ENCODE measurements at regions not wholly inside any gene's neighbourhood (a gene's known extent, or its start where the extent isn't known, plus 50 kb on each side); places are given as distances from the start of the nearest gene placed in this dataset.
"Not testable (repeated sequence)": the region's sequence is repeated elsewhere in the genome, so short reads cannot be mapped to it uniquely, and the experiment has no call there.

DNA sequence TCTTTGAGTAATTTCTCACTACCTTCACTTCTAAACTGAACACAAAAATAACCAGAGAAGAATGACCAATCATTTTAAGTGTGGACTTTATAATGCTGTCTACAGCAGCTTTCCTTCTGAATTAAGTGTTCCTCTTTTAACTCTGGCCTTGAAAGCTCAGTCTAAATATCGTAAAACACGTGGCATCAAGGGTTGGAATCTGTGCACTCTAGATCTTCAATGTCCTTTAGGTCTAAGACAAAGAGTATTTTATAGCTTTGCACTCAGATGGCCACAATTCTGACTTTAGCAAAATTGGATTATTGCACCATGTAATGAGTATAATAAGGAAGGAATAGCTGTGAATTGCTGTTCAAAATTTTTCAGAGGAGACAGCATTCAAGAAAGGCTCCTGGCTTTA lies 197.1 kb upstream of the UGT8 start:
- TF ChIP-seq, protein P1, sequence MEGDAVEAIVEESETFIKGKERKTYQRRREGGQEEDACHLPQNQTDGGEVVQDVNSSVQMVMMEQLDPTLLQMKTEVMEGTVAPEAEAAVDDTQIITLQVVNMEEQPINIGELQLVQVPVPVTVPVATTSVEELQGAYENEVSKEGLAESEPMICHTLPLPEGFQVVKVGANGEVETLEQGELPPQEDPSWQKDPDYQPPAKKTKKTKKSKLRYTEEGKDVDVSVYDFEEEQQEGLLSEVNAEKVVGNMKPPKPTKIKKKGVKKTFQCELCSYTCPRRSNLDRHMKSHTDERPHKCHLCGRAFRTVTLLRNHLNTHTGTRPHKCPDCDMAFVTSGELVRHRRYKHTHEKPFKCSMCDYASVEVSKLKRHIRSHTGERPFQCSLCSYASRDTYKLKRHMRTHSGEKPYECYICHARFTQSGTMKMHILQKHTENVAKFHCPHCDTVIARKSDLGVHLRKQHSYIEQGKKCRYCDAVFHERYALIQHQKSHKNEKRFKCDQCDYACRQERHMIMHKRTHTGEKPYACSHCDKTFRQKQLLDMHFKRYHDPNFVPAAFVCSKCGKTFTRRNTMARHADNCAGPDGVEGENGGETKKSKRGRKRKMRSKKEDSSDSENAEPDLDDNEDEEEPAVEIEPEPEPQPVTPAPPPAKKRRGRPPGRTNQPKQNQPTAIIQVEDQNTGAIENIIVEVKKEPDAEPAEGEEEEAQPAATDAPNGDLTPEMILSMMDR (IDR thresholded peaks at IDR 0.05; ENCODE audit: low read depth, low read length, missing control alignments), result no peak
- in situ Hi-C loops (cut with HindIII; ENCODE audit: low sequenced_read_pairs), result no loop called here
- DNase-seq (ENCODE audit: low read depth), result no peak

DNA sequence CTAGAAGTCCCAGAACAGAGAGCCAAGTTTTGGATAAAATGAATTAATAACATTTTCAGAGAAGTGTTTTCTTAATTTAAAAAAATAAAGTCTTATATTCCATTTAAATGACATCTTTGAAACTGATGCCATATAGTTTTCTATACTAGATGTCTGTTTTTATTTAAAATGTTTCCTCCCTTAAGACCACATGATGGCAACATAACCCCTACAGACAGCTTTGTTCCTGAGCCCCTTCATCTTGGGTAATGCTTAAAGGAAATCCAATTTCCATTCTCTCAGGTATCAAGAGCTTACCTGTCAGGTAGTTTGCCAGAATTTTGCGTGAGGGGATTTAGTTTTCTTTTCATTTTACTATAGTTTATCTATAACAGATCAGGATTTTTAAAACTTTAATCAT lies 181.4 kb upstream of the UGT8 start:
- TF ChIP-seq, protein P1 (IDR thresholded peaks at IDR 0.05; ENCODE audit: low read depth, low read length, missing control alignments), result peak; percentile 3
- in situ Hi-C loops (cut with HindIII; ENCODE audit: low sequenced_read_pairs), result no loop called here
- no peak overlapping the region for H3K4me3 ChIP-seq (ENCODE audit: low read depth, low read length)
- peak; percentile 12 for DNase-seq (ENCODE audit: low read depth)

More for the DNA sequence above, 197.1 kb upstream of the UGT8 start:
- H3K4me3 ChIP-seq (ENCODE audit: low read depth, low read length), result no peak overlapping the region

DNA sequence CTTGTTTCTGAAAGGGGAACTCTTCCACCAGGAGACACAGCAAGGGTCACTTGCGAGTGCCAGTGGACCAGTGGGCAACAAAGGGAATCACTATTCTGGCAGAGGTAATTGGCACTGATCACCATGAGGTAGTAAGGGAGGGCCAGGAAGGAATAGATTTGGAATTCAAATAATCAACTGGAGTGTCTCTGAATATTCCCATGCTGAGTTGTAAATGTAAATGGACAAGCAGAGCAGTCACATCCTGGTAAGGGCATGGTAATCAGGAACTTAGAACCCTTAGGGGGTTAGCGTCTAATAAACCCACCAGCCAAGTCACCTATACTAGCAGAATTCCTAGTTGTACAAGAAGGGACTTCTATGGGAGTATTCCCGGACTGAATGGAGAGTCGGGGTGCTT lies 178.5 kb upstream of the UGT8 start:
- TF ChIP-seq, protein P1 (IDR thresholded peaks at IDR 0.05; ENCODE audit: low read depth, low read length, missing control alignments), result no peak
- DNase-seq (ENCODE audit: low read depth), result no peak
- in situ Hi-C loops (cut with HindIII; ENCODE audit: low sequenced_read_pairs), result no loop called here
- H3K4me3 ChIP-seq (ENCODE audit: low read depth, low read length), result no peak overlapping the region

DNA sequence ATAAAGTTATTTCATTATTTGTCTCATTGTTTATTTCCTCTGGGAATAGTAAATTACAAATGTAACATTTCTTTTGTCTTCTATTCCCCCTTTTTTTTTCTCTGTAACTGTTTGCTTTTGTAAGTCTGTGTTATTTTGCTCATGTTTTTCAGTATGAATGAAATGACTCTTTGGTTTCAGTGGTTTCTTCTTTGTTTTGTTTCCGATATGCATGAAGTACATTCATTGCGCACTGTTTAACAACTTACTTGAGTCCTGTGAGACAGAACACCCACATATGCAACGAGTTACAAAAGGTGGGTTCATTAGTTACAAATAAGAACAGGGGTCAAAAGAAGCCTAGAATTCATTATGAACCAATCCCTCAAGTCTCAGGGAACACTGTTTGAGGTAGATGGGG lies 175.0 kb upstream of the UGT8 start:
- in situ Hi-C loops (cut with HindIII; ENCODE audit: low sequenced_read_pairs), result no loop called here
- TF ChIP-seq, protein P1 (IDR thresholded peaks at IDR 0.05; ENCODE audit: low read depth, low read length, missing control alignments), result no peak
- DNase-seq (ENCODE audit: low read depth), result no peak
- H3K4me3 ChIP-seq (ENCODE audit: low read depth, low read length), result no peak overlapping the region

DNA sequence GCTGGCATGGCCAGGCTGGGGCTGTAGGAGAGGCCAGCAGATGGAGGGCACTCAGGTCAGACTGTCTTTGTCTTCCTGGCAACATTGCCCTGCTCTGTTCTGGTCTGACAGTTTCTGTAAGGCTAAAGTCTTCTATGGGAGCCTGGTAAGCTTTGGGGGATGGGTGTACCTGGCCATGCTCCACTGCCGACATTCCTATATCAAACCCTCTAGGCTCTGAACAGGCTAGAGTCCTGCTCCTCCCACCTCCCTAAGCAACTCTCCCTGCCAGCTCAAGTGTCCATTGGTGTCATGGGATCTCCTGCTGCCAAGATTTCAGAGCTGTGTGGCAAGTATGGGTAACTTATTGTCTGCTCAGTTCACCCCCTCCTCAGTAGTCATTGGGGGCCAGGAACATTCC lies 163.5 kb upstream of the UGT8 start:
- TF ChIP-seq, protein P1 (IDR thresholded peaks at IDR 0.05; ENCODE audit: low read depth, low read length, missing control alignments), result no peak
- in situ Hi-C loops (cut with HindIII; ENCODE audit: low sequenced_read_pairs), result no loop called here
- no peak overlapping the region for H3K4me3 ChIP-seq (ENCODE audit: low read depth, low read length)
- DNase-seq (ENCODE audit: low read depth), result no peak

DNA sequence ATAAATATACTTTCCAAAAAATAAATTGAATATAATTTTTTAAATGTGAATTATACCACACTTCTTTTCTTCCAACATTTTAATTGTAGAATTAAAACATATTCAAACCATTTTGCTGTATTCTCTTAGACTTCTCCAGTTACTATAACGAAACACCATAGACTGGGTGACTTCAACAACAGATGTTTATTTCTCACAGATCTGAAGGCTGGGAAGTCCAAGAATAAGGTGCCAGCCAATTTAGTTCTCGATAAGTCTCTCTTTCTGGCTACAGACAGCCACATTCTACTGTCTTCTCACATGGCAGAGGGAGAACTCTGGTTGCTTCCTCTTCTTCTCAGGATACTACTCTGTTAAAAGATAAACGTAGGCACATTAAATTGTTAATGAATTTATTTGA lies 155.8 kb upstream of the UGT8 start:
- no peak for DNase-seq (ENCODE audit: low read depth)
- no peak overlapping the region for H3K4me3 ChIP-seq (ENCODE audit: low read depth, low read length)
- TF ChIP-seq, protein P1 (IDR thresholded peaks at IDR 0.05; ENCODE audit: low read depth, low read length, missing control alignments), result no peak
- in situ Hi-C loops (cut with HindIII; ENCODE audit: low sequenced_read_pairs), result no loop called here

DNA sequence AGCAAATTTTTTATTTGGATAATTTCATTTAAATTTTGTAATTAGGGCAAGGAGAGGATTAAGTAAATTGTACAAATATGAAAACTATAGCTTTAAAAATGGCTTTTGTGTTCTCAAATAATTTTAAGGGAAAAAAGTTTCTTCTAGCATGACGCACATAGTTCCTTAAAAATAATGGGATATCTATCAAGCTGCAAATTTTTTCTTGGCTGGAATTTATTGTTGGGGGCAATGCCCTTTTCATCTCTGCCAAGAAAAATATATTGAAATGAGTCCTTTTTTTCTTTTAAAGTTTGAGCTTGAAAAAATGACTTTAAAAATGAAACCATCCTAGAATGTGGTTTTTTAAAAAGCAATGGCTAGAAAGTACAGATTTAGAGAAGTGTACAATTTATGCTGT lies 154.4 kb upstream of the UGT8 start:
- no peak overlapping the region for H3K4me3 ChIP-seq (ENCODE audit: low read depth, low read length)
- TF ChIP-seq, protein P1 (IDR thresholded peaks at IDR 0.05; ENCODE audit: low read depth, low read length, missing control alignments), result no peak
- no peak for DNase-seq (ENCODE audit: low read depth)
- in situ Hi-C loops (cut with HindIII; ENCODE audit: low sequenced_read_pairs), result no loop called here

DNA sequence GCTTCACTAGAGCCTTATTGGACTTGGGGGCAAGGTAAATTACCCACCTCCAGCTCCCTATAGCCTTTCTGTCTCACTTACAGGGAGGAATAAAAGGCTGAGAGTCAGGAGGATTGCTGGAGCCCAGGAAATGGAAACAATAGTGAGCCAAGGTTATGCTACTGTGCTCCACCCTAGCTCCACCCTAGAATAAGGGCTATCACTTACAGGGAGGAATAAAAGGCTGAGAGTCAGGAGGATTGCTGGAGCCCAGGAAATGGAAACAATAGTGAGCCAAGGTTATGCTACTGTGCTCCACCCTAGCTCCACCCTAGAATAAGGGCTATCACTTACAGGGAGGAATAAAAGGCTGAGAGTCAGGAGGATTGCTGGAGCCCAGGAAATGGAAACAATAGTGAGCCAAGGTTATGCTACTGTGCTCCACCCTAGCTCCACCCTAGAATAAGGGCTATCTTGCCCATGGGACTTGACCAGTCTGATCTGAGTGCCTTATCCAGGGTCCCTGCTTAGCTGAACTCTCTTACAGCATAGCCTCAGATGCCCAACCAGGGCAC lies 150.6 kb upstream of the UGT8 start:
- in situ Hi-C loops (cut with HindIII; ENCODE audit: low sequenced_read_pairs); H3K4me3 ChIP-seq (ENCODE audit: low read depth, low read length); DNase-seq (ENCODE audit: low read depth): not testable (repeated sequence)

All from astrocyte of the cerebellum (primary cell).